Epithelial cell of proximal tubule (primary cell): ENCODE measurements at regions not wholly inside any gene's neighbourhood (a gene's known extent, or its start where the extent isn't known, plus 50 kb on each side); places are given as distances from the start of the nearest gene placed in this dataset.

Source experiments
- DNase-seq: peaks from one replicate; pipeline ENCODE4 v3.0.0-alpha.2; 2011; ENCODE audit warnings: low read depth
- H3K4me3 ChIP-seq: 2 replicates; pipeline ENCODE4 v1.5.1; 2011; ENCODE audit warnings: low read depth, mild to moderate bottlenecking, low read length
- TF ChIP-seq, protein P1 (sequence below): conservative IDR thresholded peaks from 2 replicates; pipeline ENCODE4 v1.5.1; 2012; ENCODE audit warnings: low read depth, mild to moderate bottlenecking, low read length

DNA sequence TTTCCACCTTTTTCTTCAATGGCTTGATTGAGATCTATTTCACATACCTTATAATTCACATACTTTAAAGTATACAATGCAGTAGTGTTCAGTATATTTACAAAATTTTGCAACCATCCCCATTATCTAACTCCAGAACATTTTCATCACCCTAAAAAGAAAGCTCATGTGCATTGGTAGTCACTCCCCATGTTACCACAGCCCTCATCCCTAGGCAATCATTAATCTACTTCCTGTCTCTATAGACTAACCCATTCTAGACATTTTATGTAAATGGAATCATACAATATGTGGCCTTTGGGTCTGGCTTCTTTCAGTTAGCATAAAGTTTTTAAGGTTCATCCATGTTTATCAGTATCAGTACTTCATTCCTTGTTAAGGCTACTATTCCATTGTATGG, 214.2 kb downstream of the WDR11 start:
- H3K4me3 ChIP-seq: no peak overlapping the region
- TF ChIP-seq, protein P1, sequence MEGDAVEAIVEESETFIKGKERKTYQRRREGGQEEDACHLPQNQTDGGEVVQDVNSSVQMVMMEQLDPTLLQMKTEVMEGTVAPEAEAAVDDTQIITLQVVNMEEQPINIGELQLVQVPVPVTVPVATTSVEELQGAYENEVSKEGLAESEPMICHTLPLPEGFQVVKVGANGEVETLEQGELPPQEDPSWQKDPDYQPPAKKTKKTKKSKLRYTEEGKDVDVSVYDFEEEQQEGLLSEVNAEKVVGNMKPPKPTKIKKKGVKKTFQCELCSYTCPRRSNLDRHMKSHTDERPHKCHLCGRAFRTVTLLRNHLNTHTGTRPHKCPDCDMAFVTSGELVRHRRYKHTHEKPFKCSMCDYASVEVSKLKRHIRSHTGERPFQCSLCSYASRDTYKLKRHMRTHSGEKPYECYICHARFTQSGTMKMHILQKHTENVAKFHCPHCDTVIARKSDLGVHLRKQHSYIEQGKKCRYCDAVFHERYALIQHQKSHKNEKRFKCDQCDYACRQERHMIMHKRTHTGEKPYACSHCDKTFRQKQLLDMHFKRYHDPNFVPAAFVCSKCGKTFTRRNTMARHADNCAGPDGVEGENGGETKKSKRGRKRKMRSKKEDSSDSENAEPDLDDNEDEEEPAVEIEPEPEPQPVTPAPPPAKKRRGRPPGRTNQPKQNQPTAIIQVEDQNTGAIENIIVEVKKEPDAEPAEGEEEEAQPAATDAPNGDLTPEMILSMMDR: no peak
- no peak for DNase-seq

- no peak for DNase-seq
- TF ChIP-seq, protein P1: no peak
- H3K4me3 ChIP-seq: no peak overlapping the region
Observed at GRCh38 chr10:121069061-121069850, 218.1 kb downstream of the WDR11 start.

DNA sequence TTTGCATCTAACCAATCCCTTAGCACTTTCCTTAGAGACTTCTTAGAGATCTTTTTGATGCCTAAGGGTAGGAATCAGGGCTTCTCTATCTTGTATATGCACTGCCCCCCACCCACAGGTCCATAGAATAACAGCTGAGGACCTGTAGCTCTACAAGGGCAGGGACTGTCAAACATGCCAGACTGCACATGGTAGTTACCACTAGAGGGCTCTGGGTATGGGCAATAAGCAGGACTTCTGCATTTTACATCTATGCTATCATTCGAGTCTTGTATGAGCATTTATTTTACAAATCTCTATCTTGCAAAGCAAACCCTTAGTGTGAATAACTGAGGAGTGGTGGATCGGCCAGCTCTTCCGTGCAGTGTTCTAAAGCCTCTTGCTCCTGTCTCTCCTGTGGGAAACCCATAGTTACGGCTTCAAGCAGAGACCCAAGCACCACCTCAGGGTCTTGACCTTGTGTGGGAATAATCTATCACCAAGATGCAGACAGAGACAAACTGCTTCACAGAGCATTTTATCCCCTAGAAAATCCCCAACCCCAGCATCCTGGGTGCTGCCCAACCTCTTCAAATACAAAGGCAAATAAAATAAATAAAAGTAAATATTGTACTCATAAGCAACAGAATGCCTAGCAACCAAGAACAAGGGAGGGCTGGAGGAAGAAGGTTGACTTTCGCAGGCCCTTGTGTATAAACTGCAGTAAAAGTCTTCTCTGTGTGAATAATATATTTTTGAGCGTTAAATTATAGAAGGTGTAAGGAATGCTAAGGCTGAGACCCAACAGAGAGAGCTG, 219.3 kb downstream of the WDR11 start:
- TF ChIP-seq, protein P1: peak; percentile 56
- no peak overlapping the region for H3K4me3 ChIP-seq
- no peak for DNase-seq

GRCh38 chr10:121071901-121072300, 220.7 kb downstream of the WDR11 start:
- no peak overlapping the region for H3K4me3 ChIP-seq
- TF ChIP-seq, protein P1: no peak
- DNase-seq: no peak

DNA sequence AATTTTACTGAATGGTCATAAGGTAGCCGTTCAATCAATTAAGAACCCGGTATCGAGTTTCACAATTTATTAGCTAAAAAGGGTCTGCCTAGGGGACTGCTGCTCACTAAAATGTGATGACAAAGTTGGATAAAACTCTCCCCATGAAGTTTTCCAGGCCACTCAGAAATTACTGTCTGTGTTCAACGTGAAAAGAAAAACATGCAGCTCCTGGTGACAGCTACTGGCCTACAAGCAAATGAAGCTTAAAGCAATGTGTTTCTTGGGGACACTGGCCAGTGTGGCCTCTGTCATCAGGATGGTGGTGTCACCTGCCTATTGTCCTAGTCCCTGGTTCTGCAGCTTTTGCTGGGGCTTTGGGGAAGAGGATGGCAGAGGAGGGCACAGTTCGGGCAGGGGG, 222.6 kb downstream of the WDR11 start:
- no peak for DNase-seq
- no peak overlapping the region for H3K4me3 ChIP-seq
- TF ChIP-seq, protein P1: no peak

DNA sequence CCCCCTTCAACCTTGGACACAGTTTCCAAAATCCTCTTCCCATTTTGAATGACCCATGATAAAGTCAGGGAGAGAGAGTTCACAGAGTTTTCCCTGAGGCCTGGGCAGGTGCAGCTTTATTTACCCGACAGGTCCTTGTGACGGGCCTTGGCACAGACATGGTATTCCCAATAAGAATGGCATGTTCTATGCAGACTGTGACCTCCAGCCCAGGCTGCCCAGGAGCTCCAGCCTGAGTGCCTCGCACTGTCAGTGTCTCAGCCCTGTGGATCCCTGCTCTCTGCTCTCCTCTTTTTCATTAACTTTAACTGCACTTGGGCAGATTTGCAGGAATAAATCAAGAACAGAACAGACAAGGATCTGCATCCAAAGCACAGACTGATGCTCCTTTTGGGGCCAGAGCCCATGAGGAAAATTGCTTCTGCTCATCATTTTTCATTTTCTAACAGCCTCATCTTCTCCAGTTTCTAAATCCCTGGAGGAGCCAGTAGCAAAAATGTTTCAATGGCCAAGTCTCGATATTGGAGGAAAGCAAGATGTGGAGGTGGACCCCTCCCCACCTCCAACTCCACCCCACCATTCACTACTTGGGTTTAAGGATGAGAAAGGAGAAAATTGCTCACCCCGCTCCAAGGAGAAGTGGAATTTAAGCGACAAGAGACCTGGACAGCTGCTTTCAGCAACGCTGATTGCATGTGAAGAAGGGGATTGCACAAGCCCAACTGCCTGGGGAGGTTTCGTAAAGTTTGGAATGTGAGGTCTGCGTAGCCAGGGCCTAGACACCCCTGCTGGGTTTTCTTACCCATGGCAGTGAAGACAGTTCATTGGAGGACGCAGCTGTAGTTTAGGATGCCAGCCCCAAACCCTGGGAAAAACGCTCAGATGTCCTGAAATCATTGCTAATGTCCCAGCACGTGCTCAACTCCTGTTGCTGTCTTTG, 225.9 kb downstream of the WDR11 start:
- DNase-seq: no peak
- TF ChIP-seq, protein P1: no peak
- no peak overlapping the region for H3K4me3 ChIP-seq
